Duodenal mucosa (tissue), 2 donors: ENCODE measurements at regions not wholly inside any gene's neighbourhood (a gene's known extent, or its start where the extent isn't known, plus 50 kb on each side); places are given as distances from the start of the nearest gene placed in this dataset.

Experiments
- H3K27ac ChIP-seq: one replicate; pipeline ENCODE4 v1.7.0; 2013; ENCODE audit warnings: low read depth, low read length
- H3K27me3 ChIP-seq, 2 donors: one replicate each; pipeline ENCODE4 v1.7.0; 2013; ENCODE audit warnings: low read length in 2 of 2, control low read depth in 1 of 2; ENCODE audit not compliant: insufficient read depth in 2 of 2, control insufficient read depth in 1 of 2
- H3K36me3 ChIP-seq, 2 donors: one replicate each; pipeline ENCODE4 v1.7.0; 2013; ENCODE audit warnings: low read length in 2 of 2, control low read depth in 1 of 2; ENCODE audit not compliant: insufficient read depth in 2 of 2, control insufficient read depth in 1 of 2
- H3K4me1 ChIP-seq, 2 donors: one replicate each; pipeline ENCODE4 v1.7.0; 2013; ENCODE audit warnings: low read length in 2 of 2, control low read depth in 1 of 2; ENCODE audit not compliant: insufficient read depth in 2 of 2, control insufficient read depth in 1 of 2
- H3K4me3 ChIP-seq, 2 donors: one replicate each; pipeline ENCODE4 v1.7.0; 2013; ENCODE audit warnings: low read length in 2 of 2, low read depth in 1 of 2
- H3K9ac ChIP-seq, 2 donors: one replicate each; pipeline ENCODE4 v1.7.0; 2013; ENCODE audit warnings: low read length in 2 of 2, low read depth in 1 of 2
- H3K9me3 ChIP-seq, 2 donors: one replicate each; pipeline ENCODE4 v1.7.0; 2013; ENCODE audit warnings: low read length in 2 of 2, control low read depth in 1 of 2; ENCODE audit not compliant: control insufficient read depth in 1 of 2

DNA sequence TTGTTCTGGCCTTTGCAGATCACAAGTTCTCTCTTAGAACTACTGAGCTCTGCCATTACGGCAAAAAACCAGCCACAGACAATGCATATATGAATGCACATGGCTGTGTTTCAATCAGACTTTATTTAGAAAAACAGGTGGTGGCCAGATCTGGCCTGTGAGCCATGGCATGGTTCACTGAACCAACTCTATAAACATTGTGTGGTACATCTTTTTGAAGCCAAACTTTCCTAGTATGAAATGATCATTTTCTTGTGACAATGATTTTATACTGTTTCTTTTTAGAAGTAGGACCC is 65.9 kb upstream of the AMZ2 start:
- no peaks in the 10 kb centered on the region for H3K27me3 ChIP-seq
- no peak overlapping the region for H3K9ac ChIP-seq
- H3K4me1 ChIP-seq: peaks cover 0 to 5% of the 10 kb centered on the region in 2 donors
- no peak overlapping the region for H3K27ac ChIP-seq
- H3K4me3 ChIP-seq: no peak overlapping the region
- no peaks in the 10 kb centered on the region for H3K9me3 ChIP-seq
- no peaks in the 10 kb centered on the region for H3K36me3 ChIP-seq

DNA sequence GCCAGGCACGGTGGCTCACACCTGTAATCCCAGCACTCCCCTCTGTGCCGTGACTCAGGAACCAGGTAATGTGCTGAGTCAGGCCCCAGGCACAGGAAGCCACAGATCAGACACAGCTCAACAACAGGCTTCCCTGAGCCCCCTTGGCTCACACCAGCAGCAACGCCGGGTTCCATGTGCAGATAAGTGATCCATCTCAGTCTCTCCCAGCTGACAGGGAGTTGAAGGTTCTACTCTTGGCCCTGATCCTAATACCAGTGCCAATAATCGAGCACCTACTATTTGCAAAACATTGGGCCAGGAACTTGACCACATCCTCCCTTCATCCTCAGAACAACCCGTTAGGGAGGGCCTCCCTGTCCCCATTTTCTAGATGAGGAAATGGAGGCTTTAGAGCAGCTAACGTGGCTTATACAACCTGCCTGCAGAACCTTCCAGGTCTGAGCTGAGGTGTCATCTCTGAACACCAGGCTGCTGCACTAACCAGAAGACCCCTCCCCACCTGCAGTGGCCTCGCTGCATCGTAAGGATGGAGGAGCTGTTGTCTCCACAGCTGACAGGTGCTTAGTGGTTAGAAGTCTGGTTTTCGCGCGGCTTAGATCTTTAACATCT is 64.8 kb upstream of the AMZ2 start:
- H3K9ac ChIP-seq: no peak overlapping the region
- peaks cover 0 to 5% of the 10 kb centered on the region in 2 donors for H3K4me1 ChIP-seq
- H3K4me3 ChIP-seq: peak overlapping the region in 1 of 2 donors; percentile 26
- H3K36me3 ChIP-seq: no peaks in the 10 kb centered on the region
- H3K27me3 ChIP-seq: no peaks in the 10 kb centered on the region
- no peaks in the 10 kb centered on the region for H3K9me3 ChIP-seq
- no peak overlapping the region for H3K27ac ChIP-seq

DNA sequence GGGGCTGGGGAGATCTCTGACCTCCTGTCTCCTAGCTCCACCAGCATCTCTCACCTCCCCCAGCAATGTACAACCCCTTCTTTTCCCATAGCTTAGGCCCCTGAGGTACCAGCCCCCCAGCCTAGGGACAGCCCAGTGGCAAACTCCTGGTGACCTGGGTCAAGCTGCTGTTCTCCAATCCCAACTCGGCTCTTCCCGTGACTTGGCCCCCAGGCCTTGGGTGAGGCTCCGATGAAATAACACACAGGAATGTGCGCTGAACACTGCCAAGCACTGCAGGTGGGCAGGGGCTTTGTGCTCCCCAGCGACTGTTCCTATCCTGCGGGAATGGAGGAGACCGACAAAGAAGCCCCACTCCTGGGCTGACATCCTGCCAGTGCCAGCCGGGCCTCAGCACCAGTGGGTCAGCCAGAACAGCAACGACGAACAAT is 63.7 kb upstream of the AMZ2 start:
- no peaks in the 10 kb centered on the region for H3K27me3 ChIP-seq
- H3K4me1 ChIP-seq: peaks cover 0 to 5% of the 10 kb centered on the region in 2 donors
- H3K9ac ChIP-seq: no peak overlapping the region
- no peaks in the 10 kb centered on the region for H3K9me3 ChIP-seq
- no peak overlapping the region for H3K27ac ChIP-seq
- no peak overlapping the region for H3K4me3 ChIP-seq
- H3K36me3 ChIP-seq: no peaks in the 10 kb centered on the region

DNA sequence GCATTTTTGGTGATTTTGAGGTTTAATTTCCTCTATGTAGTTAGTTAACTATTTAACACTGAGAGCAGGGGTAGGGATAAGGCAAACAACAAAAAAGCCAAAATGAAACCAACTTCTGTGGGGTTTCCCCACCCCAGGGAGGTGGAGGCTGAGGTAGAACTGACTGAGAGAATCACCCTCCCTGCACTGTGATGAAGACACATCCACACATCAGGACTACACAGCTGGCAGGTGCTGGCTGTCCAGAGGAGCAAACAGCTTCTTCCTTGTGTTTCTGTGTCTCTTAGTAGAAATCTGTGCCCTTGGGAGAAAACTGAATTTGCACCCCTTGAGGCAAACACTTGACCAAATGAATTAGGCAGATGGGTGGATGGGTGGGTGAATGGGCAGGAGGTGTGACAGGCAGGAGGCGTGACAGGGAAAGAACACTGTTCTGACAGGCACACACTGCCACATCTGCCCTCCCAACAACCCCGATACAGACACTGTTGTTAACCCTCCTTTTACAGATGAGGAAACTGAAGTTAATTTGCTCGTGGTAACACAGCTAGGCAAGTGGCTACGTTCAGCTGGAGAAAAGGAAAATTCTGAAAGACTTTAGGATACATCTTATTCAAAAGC is 62.9 kb upstream of the AMZ2 start:
- no peaks in the 10 kb centered on the region for H3K9me3 ChIP-seq
- no peak overlapping the region for H3K4me3 ChIP-seq
- no peak overlapping the region for H3K27ac ChIP-seq
- peaks cover 0 to 5% of the 10 kb centered on the region in 2 donors for H3K4me1 ChIP-seq
- no peak overlapping the region for H3K9ac ChIP-seq
- no peaks in the 10 kb centered on the region for H3K36me3 ChIP-seq
- H3K27me3 ChIP-seq: no peaks in the 10 kb centered on the region

DNA sequence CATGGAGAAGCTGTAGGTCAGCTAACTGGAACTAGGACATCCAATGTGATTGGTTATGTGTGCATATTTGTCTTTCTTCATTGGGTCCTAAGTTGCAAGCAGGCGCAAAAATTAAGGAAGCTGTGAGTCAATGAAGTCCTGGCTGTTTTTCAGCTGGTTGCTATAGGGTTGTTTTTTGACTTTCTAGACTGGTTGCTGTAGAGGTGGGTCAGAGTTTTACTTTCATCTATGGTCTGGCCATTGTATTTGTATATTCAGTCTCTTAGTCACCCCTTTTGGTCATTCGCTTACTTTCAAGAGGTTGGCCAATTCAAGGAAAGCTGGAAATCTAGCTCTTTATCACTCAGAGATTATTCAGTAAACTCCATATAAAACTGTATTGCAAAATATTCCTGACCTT is 62.0 kb upstream of the AMZ2 start:
- Histone ChIP-seq H3K9me3 (no peaks in the 10 kb centered on the region), H3K4me1 (peaks cover 0 to 5% of the 10 kb centered on the region in 2 donors), H3K27ac (no peak overlapping the region), H3K36me3 (no peaks in the 10 kb centered on the region), H3K27me3 (no peaks in the 10 kb centered on the region), H3K4me3 (no peak overlapping the region), H3K9ac (no peak overlapping the region)

DNA sequence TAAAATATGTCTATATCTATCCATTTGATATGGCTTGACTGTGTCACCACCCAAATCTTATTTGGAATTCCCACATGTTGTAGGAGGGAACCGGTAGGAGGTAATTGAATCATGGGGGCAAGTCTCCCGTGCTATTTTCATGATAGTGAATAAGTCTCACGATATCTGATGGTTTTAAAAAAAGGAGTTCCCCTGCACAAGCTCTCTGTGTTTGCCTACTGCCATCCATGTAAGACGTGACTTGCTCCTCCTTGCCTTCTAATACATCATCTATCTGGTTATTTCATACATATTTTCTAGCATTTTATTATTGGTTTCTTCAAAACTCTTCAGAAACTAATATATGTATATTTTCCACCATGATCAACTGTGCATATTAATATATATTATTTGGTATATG is 57.3 kb upstream of the AMZ2 start:
- H3K9me3 ChIP-seq: no peaks in the 10 kb centered on the region
- no peak overlapping the region for H3K9ac ChIP-seq
- H3K36me3 ChIP-seq: no peaks in the 10 kb centered on the region
- H3K27me3 ChIP-seq: peaks cover 4 to 5% of the 10 kb centered on the region in 2 donors
- H3K4me1 ChIP-seq: no peaks in the 10 kb centered on the region
- H3K27ac ChIP-seq: no peak overlapping the region
- H3K4me3 ChIP-seq: no peak overlapping the region

DNA sequence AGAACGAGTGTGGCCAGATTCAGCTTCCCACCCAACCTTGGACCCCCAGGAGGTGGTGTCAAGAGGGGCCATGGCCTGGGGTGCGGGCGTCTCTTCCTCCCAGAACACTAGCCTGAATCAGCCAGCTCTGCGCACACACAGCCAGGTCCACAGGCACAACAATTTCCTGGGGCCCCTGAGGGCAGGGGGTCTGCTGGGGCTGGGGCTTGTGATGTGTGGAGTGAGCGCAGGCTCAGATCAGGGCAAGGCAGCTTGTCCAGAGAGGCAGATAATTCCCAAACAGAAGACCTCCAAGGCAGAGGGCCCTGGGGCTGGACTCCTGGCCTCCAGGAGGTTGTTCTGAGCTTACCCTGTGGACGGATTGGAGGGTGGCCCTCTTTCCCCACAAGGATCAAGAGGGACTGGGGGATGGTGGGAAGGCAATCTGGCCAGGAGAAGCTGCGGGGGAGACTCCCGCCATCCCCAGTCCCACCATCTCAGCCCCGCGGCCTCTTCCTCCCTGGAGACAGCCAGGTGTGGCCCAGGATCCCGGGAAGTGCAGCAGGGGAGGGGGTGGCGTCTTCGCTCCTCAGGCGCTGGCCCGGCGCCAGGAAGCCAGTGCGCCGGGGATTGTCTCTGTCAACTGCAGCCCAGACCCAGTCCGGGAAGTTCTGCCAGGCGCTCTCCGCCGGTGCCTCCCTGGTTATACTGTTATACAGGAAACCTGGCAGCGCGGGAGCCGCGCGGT is 52.0 kb upstream of the AMZ2 start:
- Histone ChIP-seq H3K27me3 (peaks cover 43 to 52% of the 10 kb centered on the region in 2 donors), H3K36me3 (no peaks in the 10 kb centered on the region), H3K4me3 (no peak overlapping the region), H3K27ac (no peak overlapping the region), H3K9ac (no peak overlapping the region), H3K9me3 (no peaks in the 10 kb centered on the region), H3K4me1 (peaks cover 7 to 35% of the 10 kb centered on the region in 2 donors)

DNA sequence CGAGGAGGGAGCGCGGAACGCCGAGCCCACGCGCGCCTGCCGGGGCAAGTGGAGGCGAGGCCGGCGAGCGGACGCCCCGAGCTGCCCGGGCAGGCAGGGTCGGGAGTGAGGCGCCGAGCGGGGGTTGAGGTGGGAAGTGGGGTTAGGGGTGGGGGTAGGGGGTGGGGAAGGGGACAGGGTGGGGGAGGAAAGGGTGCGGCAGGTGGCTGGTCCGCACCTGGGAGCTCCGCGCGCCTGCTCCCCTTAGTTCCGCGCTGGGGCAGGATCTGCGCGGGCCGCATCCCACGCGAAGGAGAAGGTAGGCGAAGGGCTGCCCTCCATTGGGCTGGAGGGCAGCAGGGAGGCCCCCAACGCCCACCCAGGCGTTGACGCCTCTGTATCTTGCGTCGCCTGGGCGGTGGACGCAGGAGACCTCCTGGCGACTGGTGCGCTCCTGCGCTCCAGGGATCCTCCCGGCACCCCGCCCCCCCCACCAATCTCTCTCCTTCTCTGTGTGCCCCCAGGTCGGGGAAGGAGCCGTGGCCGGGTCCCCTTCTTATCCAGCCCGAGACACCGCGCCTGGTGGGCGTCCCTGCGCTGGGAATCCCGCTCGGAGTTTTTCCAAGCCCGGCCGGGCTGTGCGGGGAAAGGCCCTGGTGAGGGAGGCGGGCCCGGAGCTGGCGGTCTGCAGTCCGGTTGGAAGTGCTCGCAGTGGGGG is 51.3 kb upstream of the AMZ2 start:
- H3K27ac ChIP-seq: no peak overlapping the region
- H3K27me3 ChIP-seq: peaks cover 43 to 56% of the 10 kb centered on the region in 2 donors
- H3K9ac ChIP-seq: no peak overlapping the region
- peak overlapping the region; percentile 29 to 51 for H3K4me3 ChIP-seq
- no peaks in the 10 kb centered on the region for H3K9me3 ChIP-seq
- no peaks in the 10 kb centered on the region for H3K36me3 ChIP-seq
- H3K4me1 ChIP-seq: peaks cover 7 to 37% of the 10 kb centered on the region in 2 donors

DNA sequence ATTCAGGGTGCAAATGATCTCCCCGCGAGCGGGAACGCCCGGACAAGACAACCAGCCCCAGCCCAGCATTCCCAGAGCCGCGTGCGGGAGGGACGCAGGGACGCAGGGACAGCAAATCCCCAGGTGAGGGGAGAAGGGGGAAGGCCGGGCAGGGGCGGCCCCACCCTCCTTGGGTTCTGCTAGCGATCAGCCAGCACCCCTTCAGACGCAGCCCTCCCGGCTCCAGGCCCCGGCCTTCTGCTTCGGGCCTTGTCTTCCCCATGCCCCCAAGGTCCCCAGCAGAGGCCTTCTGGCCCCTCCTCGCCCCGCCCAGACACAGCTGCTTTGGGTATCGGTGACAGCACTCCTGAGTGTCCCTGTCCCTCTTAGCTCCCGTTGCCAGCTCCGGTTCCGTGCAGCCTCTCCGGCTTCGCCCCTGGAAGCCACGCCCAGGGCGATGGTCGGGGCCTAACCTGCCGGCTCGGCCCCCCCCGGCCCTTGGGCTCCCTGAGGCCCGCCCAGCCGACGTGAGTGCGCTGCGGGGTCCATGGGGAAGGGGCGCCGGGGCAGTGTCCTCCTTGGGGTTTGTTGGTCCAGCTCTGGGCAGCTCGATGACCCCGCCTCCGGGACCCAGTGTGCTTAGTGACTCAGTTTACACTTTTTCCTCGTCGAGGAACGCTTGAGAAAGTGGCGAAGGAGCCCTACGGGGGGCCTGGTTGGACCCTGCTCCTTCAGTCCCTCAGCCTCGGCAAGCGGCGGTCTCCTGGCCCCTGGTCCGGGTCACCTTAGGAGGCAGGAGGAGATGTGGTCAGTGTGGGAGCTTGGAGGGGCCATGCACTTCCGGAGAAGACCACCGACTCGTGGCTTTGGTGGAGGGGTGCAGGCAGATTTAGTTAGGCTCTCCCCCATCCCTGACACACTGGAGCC is 50.5 kb upstream of the AMZ2 start:
- H3K9ac ChIP-seq: no peak overlapping the region
- H3K9me3 ChIP-seq: no peaks in the 10 kb centered on the region
- H3K27ac ChIP-seq: no peak overlapping the region
- no peaks in the 10 kb centered on the region for H3K36me3 ChIP-seq
- H3K4me3 ChIP-seq: peak overlapping the region; percentile 29 to 51
- peaks cover 7 to 37% of the 10 kb centered on the region in 2 donors for H3K4me1 ChIP-seq
- H3K27me3 ChIP-seq: peaks cover 43 to 56% of the 10 kb centered on the region in 2 donors
